GM23338 (cell line): ENCODE measurements at regions not wholly inside any gene's neighbourhood (a gene's known extent, or its start where the extent isn't known, plus 50 kb on each side); places are given as distances from the start of the nearest gene placed in this dataset.

Experiments used
- ATAC-seq: fragments of 200-7000 bp; cut with Tn5 transposase; 3 replicates; pipeline ENCODE4 v1.9.1; 2020
- DNase-seq: peaks from one replicate; pipeline ENCODE4 v3.0.0-alpha.2; 2015; ENCODE audit warnings: low spot score
- H2AFZ ChIP-seq: fragments of 200-600 bp; sonication (generic); 2 replicates; pipeline ENCODE4 v1.8.0; 2016; ENCODE audit warnings: antibody characterized with exemption, mild to moderate bottlenecking, moderate library complexity
- H3F3A ChIP-seq: fragments of 200-600 bp; sonication (generic); replicated peaks from 2 replicates; pipeline ENCODE4 v1.8.0; 2017; ENCODE audit warnings: antibody characterized with exemption, mixed run types, low read depth
- H3K27ac ChIP-seq: fragments of 200-600 bp; sonication (generic); 2 replicates; pipeline ENCODE4 v1.6.1; 2016; ENCODE audit warnings: low read depth
- H3K27me3 ChIP-seq: fragments of 200-600 bp; sonication (generic); 2 replicates; pipeline ENCODE4 v1.8.0; 2016; ENCODE audit warnings: mild to moderate bottlenecking, mixed run types, moderate library complexity; ENCODE audit not compliant: insufficient read depth
- H3K36me3 ChIP-seq: fragments of 200-600 bp; sonication (generic); 2 replicates; pipeline ENCODE4 v1.8.0; 2016; ENCODE audit warnings: mild to moderate bottlenecking; ENCODE audit not compliant: insufficient read depth
- H3K4me1 ChIP-seq: fragments of 200-600 bp; sonication (generic); 2 replicates; pipeline ENCODE4 v1.8.0; 2016; ENCODE audit warnings: mild to moderate bottlenecking, moderate library complexity; ENCODE audit not compliant: insufficient read depth
- H3K4me2 ChIP-seq: fragments of 200-600 bp; sonication (generic); 2 replicates; pipeline ENCODE4 v1.7.1; 2017; ENCODE audit warnings: mixed run types
- H3K4me3 ChIP-seq: fragments of 200-600 bp; sonication (generic); 2 replicates; pipeline ENCODE4 v1.6.1; 2016; ENCODE audit warnings: mixed run types
- H3K79me2 ChIP-seq: fragments of 200-600 bp; sonication (generic); replicated peaks from 2 replicates; pipeline ENCODE4 v1.8.0; 2017; ENCODE audit warnings: mild to moderate bottlenecking; ENCODE audit not compliant: insufficient read depth
- H3K9me2 ChIP-seq: fragments of 200-600 bp; sonication (generic); 2 replicates; pipeline ENCODE4 v1.8.0; 2017; ENCODE audit not compliant: insufficient read depth
- H4K20me1 ChIP-seq: fragments of 200-600 bp; sonication (generic); replicated peaks from 2 replicates; pipeline ENCODE4 v1.8.0; 2017; ENCODE audit warnings: mild to moderate bottlenecking; ENCODE audit not compliant: insufficient read depth
- H3K27ac Mint-ChIP-seq: 2 replicates; pipeline ENCODE4 v1.8.0; 2020; ENCODE audit warnings: inconsistent platforms, mild to moderate bottlenecking, moderate library complexity, mixed read lengths
- H3K27me3 Mint-ChIP-seq: 3 replicates; pipeline ENCODE4 v1.8.0; 2022; ENCODE audit warnings: low read depth, mild to moderate bottlenecking, moderate library complexity, mixed read lengths, inconsistent platforms; ENCODE audit not compliant: insufficient read depth, poor library complexity
- H3K36me3 Mint-ChIP-seq: 3 replicates; pipeline ENCODE4 v1.8.0; 2021; ENCODE audit warnings: low read depth, mild to moderate bottlenecking, inconsistent platforms, moderate library complexity, mixed read lengths
- H3K4me1 Mint-ChIP-seq: 3 replicates; pipeline ENCODE4 v1.8.0; 2020; ENCODE audit warnings: mild to moderate bottlenecking, inconsistent platforms, mixed read lengths
- H3K4me3 Mint-ChIP-seq: 3 replicates; pipeline ENCODE4 v1.8.0; 2021; ENCODE audit warnings: moderate library complexity, mild to moderate bottlenecking, inconsistent platforms, mixed read lengths
- H3K9me3 Mint-ChIP-seq: 3 replicates; pipeline ENCODE4 v1.8.0; 2020; ENCODE audit warnings: moderate library complexity, mild to moderate bottlenecking, inconsistent platforms, mixed read lengths
- EZH2 ChIP-seq: fragments of 200-600 bp; sonication (generic); IDR thresholded peaks from one replicate; pipeline ENCODE4 v1.8.0; 2017; ENCODE audit warnings: antibody characterized with exemption, mild to moderate bottlenecking, low read depth; ENCODE audit not compliant: unreplicated experiment
- EZH2phosphoT487 ChIP-seq: fragments of 200-600 bp; sonication (generic); IDR thresholded peaks from one replicate; pipeline ENCODE4 v1.8.1; 2018; ENCODE audit warnings: antibody characterized with exemption; ENCODE audit not compliant: unreplicated experiment
- JUNB ChIP-seq: IDR thresholded peaks from one replicate; pipeline ENCODE4 v1.6.1; 2016; ENCODE audit warnings: antibody characterized with exemption; ENCODE audit not compliant: unreplicated experiment
- NANOG ChIP-seq: IDR thresholded peaks from 2 replicates; pipeline ENCODE4 v1.6.1; 2016; ENCODE audit warnings: antibody characterized with exemption, borderline replicate concordance
- POLR2AphosphoS5 ChIP-seq: IDR thresholded peaks from 2 replicates; pipeline ENCODE4 v1.6.1; 2016; ENCODE audit warnings: antibody characterized with exemption, low read depth
- STAT1 ChIP-seq: IDR thresholded peaks from one replicate; pipeline ENCODE4 v1.6.1; 2016; ENCODE audit warnings: antibody characterized with exemption; ENCODE audit not compliant: unreplicated experiment
- ZNF114 ChIP-seq: fragments of 250-450 bp; sonication (Bioruptor Pico); IDR thresholded peaks from 2 replicates; pipeline ENCODE4 v1.5.0; 2020; ENCODE audit warnings: mild to moderate bottlenecking, moderate library complexity
- TF ChIP-seq, protein P1 (sequence below), 2 experiments: fragments of 200-600 bp in 1 of 2; sonication (generic) in 1 of 2; conservative IDR thresholded peaks; 2 replicates each; pipeline versions ENCODE4 v1.5.1 to v1.6.1; 2016 to 2017; ENCODE audit warnings: antibody characterized with exemption in 2 of 2, low read depth in 2 of 2, mild to moderate bottlenecking in 2 of 2, moderate library complexity in 1 of 2
- TF ChIP-seq, protein P2 (sequence below): fragments of 250-450 bp; sonication (Bioruptor Pico); IDR thresholded peaks from 2 replicates; pipeline ENCODE4 v1.5.0; 2020; ENCODE audit warnings: mild to moderate bottlenecking, moderate library complexity
- TF ChIP-seq, protein P3 (sequence below): IDR thresholded peaks from one replicate; pipeline ENCODE4 v1.6.1; 2018; ENCODE audit warnings: antibody characterized with exemption; ENCODE audit not compliant: unreplicated experiment
- TF ChIP-seq, protein P4 (sequence below): IDR thresholded peaks from 2 replicates; pipeline ENCODE4 v1.6.1; 2016; ENCODE audit warnings: antibody characterized with exemption

DNA sequence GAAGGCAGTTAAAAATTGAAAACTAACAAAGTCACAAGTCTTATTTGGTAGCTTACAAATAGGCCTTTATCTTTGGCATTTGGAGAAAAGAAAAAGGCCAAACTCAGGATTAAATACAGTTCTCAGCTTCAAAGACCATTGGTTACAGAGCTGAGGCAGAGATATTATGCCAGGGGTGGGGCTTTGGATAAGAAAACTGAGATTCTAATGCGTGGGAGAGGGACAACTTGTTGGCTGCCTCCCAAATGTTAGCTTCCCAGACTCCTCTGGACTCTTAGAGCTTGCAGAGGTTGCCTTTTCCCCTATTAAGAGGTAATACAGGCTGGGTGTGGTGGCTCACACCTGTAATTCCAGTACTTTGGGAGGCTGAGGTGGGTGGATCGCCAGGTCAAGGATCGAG lies 231.8 kb downstream of the SQOR start:
- H3K27ac Mint-ChIP-seq, result no peak overlapping the region
- peaks cover 10% of the 10 kb centered on the region for H3K36me3 Mint-ChIP-seq
- H3K27me3 Mint-ChIP-seq, result peaks cover 3% of the 10 kb centered on the region
- Histone ChIP-seq H3K27ac (no peak overlapping the region), H2AFZ (no peak overlapping the region), H4K20me1 (no peaks in the 10 kb centered on the region), H3K79me2 (no peaks in the 10 kb centered on the region), H3K4me1 (no peaks in the 10 kb centered on the region), H3K36me3 (no peaks in the 10 kb centered on the region), H3F3A (no peaks in the 10 kb centered on the region), H3K9me2 (peaks cover 6% of the 10 kb centered on the region), H3K4me2 (no peak overlapping the region), H3K4me3 (no peak overlapping the region), H3K27me3 (no peaks in the 10 kb centered on the region)
- ATAC-seq (no peak), DNase-seq (no peak)
- no peaks in the 10 kb centered on the region for H3K4me1 Mint-ChIP-seq
- no peak overlapping the region for H3K4me3 Mint-ChIP-seq
- TF ChIP-seq ZNF114 (CRISPR knock-in tag) (no peak), EZH2phosphoT487 (no peak), EZH2 (no peak), STAT1 (no peak), POLR2AphosphoS5 (no peak), NANOG (no peak), JUNB (no peak)
- TF ChIP-seq, protein P1, sequence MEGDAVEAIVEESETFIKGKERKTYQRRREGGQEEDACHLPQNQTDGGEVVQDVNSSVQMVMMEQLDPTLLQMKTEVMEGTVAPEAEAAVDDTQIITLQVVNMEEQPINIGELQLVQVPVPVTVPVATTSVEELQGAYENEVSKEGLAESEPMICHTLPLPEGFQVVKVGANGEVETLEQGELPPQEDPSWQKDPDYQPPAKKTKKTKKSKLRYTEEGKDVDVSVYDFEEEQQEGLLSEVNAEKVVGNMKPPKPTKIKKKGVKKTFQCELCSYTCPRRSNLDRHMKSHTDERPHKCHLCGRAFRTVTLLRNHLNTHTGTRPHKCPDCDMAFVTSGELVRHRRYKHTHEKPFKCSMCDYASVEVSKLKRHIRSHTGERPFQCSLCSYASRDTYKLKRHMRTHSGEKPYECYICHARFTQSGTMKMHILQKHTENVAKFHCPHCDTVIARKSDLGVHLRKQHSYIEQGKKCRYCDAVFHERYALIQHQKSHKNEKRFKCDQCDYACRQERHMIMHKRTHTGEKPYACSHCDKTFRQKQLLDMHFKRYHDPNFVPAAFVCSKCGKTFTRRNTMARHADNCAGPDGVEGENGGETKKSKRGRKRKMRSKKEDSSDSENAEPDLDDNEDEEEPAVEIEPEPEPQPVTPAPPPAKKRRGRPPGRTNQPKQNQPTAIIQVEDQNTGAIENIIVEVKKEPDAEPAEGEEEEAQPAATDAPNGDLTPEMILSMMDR (conservative IDR thresholded peaks at IDR 0.05; ENCODE audit: low read depth in 2 of 2), result no peak
- TF ChIP-seq, protein P2, sequence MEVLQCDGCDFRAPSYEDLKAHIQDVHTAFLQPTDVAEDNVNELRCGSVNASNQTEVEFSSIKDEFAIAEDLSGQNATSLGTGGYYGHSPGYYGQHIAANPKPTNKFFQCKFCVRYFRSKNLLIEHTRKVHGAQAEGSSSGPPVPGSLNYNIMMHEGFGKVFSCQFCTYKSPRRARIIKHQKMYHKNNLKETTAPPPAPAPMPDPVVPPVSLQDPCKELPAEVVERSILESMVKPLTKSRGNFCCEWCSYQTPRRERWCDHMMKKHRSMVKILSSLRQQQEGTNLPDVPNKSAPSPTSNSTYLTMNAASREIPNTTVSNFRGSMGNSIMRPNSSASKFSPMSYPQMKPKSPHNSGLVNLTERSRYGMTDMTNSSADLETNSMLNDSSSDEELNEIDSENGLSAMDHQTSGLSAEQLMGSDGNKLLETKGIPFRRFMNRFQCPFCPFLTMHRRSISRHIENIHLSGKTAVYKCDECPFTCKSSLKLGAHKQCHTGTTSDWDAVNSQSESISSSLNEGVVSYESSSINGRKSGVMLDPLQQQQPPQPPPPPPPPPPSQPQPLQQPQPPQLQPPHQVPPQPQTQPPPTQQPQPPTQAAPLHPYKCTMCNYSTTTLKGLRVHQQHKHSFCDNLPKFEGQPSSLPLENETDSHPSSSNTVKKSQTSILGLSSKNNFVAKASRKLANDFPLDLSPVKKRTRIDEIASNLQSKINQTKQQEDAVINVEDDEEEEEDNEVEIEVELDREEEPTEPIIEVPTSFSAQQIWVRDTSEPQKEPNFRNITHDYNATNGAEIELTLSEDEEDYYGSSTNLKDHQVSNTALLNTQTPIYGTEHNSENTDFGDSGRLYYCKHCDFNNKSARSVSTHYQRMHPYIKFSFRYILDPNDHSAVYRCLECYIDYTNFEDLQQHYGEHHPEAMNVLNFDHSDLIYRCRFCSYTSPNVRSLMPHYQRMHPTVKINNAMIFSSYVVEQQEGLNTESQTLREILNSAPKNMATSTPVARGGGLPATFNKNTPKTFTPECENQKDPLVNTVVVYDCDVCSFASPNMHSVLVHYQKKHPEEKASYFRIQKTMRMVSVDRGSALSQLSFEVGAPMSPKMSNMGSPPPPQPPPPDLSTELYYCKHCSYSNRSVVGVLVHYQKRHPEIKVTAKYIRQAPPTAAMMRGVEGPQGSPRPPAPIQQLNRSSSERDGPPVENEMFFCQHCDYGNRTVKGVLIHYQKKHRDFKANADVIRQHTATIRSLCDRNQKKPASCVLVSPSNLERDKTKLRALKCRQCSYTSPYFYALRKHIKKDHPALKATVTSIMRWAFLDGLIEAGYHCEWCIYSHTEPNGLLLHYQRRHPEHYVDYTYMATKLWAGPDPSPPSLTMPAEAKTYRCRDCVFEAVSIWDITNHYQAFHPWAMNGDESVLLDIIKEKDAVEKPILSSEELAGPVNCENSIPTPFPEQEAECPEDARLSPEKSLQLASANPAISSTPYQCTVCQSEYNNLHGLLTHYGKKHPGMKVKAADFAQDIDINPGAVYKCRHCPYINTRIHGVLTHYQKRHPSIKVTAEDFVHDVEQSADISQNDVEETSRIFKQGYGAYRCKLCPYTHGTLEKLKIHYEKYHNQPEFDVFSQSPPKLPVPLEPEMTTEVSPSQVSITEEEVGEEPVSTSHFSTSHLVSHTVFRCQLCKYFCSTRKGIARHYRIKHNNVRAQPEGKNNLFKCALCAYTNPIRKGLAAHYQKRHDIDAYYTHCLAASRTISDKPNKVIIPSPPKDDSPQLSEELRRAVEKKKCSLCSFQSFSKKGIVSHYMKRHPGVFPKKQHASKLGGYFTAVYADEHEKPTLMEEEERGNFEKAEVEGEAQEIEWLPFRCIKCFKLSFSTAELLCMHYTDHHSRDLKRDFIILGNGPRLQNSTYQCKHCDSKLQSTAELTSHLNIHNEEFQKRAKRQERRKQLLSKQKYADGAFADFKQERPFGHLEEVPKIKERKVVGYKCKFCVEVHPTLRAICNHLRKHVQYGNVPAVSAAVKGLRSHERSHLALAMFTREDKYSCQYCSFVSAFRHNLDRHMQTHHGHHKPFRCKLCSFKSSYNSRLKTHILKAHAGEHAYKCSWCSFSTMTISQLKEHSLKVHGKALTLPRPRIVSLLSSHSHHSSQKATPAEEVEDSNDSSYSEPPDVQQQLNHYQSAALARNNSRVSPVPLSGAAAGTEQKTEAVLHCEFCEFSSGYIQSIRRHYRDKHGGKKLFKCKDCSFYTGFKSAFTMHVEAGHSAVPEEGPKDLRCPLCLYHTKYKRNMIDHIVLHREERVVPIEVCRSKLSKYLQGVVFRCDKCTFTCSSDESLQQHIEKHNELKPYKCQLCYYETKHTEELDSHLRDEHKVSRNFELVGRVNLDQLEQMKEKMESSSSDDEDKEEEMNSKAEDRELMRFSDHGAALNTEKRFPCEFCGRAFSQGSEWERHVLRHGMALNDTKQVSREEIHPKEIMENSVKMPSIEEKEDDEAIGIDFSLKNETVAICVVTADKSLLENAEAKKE (CRISPR knock-in tag), result no peak
- TF ChIP-seq, protein P3, sequence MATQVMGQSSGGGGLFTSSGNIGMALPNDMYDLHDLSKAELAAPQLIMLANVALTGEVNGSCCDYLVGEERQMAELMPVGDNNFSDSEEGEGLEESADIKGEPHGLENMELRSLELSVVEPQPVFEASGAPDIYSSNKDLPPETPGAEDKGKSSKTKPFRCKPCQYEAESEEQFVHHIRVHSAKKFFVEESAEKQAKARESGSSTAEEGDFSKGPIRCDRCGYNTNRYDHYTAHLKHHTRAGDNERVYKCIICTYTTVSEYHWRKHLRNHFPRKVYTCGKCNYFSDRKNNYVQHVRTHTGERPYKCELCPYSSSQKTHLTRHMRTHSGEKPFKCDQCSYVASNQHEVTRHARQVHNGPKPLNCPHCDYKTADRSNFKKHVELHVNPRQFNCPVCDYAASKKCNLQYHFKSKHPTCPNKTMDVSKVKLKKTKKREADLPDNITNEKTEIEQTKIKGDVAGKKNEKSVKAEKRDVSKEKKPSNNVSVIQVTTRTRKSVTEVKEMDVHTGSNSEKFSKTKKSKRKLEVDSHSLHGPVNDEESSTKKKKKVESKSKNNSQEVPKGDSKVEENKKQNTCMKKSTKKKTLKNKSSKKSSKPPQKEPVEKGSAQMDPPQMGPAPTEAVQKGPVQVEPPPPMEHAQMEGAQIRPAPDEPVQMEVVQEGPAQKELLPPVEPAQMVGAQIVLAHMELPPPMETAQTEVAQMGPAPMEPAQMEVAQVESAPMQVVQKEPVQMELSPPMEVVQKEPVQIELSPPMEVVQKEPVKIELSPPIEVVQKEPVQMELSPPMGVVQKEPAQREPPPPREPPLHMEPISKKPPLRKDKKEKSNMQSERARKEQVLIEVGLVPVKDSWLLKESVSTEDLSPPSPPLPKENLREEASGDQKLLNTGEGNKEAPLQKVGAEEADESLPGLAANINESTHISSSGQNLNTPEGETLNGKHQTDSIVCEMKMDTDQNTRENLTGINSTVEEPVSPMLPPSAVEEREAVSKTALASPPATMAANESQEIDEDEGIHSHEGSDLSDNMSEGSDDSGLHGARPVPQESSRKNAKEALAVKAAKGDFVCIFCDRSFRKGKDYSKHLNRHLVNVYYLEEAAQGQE, result no peak
- TF ChIP-seq, protein P4, sequence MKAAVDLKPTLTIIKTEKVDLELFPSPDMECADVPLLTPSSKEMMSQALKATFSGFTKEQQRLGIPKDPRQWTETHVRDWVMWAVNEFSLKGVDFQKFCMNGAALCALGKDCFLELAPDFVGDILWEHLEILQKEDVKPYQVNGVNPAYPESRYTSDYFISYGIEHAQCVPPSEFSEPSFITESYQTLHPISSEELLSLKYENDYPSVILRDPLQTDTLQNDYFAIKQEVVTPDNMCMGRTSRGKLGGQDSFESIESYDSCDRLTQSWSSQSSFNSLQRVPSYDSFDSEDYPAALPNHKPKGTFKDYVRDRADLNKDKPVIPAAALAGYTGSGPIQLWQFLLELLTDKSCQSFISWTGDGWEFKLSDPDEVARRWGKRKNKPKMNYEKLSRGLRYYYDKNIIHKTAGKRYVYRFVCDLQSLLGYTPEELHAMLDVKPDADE, result no peak
- H3K9me3 Mint-ChIP-seq, result peaks cover 82% of the 10 kb centered on the region
